Hematopoietic multipotent progenitor cell (in vitro differentiated cells): ENCODE measurements at regions not wholly inside any gene's neighbourhood (a gene's known extent, or its start where the extent isn't known, plus 50 kb on each side); places are given as distances from the start of the nearest gene placed in this dataset.

Experiments
- DNase-seq, 3 donors: peaks; one replicate each; pipeline ENCODE4 v3.0.0-alpha.2; 2011 to 2015; ENCODE audit warnings: low read depth in 2 of 3, low spot score in 2 of 3

DNA sequence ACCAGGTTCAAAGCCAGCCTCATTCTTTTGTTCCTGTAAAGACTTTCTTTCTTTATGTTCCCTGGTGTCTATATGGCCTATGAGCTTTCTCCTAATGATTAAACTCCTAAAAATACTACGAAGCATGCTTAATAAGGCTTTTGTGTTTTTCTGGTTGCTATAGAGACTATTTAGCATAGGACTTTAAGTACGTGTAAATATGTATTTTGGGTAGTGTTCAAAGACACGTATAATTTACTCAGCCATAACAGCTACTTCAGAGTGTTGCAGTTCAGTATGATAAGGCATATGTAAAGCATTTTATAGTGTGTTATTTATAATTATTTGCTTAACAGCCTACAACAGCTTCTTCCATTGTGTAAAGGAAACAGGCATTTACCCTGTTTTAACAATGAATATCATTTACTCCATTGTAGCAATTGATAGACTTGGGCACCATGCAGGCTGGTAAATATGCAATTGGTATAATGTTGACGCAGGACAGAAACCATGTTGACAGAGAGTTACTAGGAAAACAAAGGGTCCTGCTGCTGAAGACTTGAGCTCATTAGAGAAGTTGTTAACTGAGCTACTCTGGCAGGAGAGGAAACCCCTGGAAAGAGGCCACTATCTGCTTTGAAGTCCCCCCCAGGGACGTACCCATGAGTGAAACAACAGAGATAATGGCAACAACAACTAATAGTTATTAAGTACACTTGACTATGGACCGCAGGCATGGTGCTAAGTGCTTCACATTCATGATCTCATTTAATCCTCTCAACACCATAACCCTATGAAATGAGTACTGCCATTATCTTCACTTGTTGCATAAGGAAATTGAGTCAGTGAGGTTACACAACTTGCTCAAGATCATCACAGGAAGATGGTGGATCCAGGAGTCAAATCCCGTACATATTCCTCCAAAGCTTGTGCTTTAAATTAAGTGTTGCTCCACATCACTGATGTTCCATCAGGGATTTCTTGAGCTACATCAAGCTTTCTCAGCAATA, 342.2 kb upstream of the DYNLRB2 start:
- no peak for DNase-seq

DNA sequence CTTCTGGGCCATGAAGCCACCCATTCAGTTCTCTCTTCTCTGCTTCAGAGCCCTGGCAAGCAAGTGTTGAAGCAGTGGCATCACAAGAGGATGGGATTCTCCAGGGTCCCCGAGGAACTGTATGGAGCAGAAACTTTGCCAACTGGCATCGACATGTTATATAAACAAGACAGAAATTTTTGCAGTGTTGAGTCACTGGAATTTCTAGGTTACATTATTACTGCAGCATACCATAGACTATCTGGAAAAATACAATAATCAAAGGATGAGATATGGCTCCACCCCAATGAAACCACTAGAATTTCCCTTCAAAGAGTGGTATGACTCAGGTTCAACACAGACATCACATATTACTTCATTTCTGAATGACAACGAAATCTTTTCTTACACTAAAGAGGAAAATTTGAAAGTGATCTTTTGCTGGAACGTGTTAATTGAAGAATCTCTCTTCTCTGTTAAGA, 343.0 kb upstream of the DYNLRB2 start:
- DNase-seq, result no peak

DNA sequence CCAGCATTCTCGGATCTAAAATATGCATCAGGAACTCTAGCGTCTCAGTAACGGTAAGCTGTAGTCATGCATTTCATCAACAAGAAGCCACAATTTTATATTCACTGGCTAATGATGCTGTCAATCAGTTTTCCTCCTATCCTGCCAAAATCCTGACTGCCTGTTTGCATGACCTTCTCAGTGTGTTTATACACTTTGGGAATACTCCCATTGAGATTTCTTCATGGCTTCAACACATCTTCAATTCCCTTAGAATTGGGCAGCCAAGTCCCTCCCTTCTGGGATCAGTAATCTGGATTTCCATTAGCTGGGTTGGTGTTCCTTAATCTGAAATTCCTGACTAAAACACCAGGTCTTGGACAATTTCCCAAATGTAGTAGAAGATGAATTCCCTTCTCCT, 348.9 kb upstream of the DYNLRB2 start:
- no peak for DNase-seq

DNA sequence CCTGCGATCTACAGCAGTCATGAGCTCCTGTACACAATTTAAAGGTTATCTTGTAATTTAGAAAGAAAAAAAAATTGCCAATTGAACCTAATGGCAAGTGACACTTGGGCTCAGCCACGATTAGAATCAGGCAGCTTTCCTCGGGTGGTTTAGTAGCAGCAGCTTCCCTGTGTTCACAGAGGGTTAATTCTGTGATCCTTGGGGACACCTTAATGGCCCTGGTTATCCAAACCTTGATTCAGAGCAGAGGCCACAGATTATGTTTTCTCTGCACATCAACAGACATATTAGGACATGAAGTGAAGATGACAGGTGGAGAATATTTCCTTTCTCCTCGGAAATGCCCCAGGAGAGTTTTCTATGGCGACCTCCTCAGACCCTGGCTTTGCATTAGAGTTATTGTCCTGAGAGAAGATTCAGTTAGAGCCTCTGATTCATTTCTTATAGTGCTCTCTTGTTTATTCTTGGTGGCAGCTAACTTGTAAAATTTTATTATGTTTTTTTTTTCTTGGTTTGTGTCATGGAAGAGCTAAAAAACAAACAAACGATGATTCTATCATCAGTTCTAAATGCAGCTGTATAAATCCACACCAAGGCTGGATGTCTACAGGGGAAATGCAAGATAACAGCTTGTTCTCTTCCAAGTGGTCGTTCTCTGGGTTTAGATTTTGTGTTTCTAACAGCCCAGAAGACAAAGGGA, 351.2 kb upstream of the DYNLRB2 start:
- DNase-seq, result no peak

DNA sequence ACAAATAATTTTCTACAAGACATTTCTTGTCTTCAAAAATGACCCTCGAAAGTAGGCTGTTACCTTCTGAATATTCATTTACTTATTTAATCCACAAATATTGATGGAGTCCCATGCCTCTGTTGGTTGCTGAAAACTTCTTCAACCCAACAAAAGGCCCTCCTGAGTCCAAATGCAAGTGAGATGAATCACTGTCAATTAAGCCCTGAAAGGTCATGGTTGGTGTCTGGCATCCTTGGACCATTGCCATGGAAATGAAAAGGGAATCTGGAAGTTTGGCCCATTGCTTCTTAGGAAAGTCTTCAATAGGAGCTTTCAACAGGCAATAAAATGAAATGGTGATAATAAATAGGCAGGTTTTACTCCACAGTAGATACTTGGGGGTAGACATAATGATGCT, 364.7 kb upstream of the DYNLRB2 start:
- no peak for DNase-seq

DNA sequence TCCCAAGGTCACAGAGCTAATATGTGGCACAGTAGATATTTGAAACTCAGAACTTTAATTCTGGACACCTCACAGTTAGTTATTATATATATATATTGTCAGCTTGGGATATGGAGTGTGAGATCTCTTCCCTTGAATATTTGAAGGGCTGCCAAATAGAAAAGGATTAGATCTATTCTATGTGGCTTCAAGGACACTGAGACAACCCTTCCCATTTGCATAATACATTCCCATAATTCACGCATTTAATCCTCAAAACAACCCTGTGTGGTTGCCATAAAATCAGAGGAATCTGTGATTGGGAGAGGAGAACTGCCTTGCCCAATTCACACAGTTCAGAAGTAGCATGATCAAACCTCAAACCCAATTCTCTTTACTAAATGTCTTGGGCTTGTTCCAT, 365.8 kb upstream of the DYNLRB2 start:
- no peak for DNase-seq

DNA sequence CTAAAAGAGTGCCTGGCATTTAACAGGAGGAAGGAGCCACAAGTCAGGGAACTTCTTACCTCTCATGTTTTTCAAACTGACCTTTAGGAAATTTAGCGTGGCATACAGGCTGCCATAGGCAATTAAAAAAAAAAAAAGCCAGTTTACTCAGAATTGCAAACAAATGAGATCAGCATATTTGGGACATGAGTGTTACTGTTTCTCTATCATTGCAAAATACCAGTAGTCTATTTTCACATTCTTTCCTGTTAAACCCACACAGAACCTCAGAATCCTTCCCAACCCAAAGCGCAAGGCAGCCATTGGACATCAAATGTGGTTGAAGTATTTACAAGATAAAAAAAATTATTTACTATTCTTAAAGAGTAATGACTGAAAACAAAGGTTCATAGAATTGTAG, 366.4 kb upstream of the DYNLRB2 start:
- DNase-seq, result no peak

DNA sequence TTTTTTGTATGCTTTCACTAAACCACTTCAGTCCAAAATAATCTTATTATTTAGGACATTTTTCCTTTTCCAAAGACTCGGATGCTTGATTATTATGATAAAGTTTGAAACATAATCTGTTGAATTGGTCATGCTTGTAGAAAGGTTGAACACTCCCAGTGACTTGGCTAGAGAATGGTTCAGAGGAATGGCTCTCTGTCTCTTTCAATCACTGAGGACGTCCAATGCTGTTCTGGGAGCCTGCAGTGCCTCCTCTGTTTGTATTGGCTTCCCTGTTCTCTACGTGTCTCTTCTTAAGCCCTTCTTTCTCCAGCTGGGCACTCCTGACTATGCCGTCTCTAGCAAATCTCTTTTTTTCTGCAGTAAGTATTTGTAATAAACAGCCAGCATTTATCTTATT, 369.0 kb upstream of the DYNLRB2 start:
- no peak for DNase-seq

DNA sequence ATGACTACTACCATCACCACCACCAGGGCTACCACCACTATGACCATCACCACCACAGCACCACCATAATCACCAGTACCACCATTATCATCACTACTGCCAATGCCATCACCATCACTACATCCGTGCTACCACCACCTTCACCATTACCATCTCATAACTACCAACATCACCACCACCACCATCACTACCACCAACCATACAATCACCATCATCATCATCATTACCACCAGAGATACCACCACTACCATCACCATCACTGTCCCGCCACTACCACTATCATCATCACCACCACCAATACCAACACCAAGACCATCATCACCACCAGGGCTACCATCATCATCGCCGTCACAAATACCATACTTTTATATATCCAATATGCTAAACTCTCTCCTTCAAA, 369.6 kb upstream of the DYNLRB2 start:
- DNase-seq, result no peak

DNA sequence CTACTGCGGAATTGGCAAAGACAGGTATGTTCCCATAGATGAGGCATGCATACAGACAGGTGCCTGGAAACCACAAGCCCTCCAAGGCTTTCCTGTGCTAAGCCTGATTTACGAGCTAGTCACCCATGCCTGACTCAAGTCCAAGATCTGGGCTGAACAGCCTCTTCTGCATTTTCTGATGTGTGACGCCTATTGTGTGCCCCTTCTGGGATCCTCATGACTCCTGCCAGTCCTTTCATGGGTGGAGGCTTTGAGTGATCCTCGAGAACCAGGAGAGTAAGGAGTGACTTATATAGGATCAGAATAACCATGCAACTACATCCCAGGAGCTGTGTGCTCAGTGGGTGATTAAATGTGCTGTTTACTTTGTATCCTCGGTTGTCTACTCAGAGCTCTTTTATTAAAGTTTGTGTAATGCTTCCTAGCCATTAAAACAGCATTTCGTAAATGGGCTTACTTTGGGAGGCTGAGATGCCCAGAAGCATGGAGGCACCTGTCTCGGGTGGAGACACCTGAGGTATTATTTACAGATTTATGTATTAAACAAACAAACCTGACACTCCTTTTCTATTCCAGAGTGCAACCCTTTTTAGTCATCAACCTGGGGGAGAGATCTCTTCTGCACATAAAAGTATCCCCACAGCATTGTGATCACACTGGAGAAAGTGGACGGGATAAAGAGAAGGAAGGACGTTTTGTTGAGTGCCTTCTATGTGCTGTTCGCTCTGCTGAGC, 373.0 kb upstream of the DYNLRB2 start:
- peak in 2 of 3 donors; percentile 5 to 23 for DNase-seq

DNA sequence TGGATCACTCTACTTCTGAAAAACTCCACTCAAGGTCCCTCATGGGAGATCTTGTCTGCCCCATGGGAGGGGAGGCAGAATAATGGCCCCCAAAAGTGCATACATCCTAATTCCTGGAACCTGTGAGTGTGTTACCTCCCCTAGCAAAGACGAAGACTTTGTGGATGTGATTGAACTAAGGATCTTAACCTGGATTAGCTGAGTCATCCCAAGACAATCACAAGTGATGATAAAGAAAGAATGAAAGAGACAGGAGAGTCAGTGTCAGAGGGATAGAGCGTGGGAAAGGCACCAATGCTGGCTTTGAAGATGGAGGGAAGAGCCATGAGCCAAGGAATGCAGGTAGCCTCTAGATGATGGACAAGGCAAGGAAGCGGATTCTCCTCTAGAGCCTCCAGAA, 374.7 kb upstream of the DYNLRB2 start:
- no peak for DNase-seq

DNA sequence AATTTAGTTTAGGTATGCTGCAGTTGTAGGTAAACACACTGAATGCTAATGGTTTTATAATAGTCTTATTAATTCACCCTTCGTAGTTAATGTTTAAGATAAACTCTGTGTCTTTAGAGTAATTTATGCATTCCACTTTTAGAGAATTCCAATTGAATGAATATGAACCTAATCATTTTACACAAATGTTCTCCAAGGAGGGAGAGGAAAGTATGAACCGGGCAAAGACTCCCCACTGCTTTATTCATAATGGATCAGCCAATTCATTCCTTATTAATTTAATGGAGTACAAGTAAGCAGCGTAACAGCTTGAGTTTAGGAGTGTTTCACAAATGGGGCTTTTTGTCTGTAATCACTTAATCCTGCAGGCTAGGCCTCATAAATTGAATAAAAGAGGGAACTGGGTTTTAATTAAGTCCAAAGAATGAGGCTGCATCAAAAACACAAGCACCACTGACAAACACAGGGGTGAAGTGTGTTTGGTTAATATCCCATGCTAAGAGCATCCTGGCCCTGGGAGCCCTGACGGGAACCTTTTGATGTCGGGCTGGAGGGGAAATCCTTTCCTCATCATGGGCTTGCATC, 375.7 kb upstream of the DYNLRB2 start:
- DNase-seq, result no peak

DNA sequence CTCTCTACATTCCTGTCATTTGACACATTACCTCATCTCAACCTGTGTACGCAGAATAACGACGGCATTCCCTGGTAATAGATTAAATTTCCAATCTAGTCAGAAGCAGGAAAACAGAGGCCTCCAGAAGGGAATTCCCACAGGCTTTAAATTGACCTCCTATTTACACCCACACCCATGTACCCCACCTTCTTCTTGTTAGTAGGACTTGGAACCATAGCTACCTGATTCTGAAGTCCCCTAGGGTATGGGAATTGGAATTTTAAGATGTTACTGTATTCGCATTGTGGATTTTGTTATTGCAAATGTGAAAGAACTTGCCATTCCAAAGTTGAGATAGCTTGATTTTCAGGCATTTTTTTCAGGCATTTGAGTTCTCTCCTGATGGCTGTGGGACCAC, 377.5 kb upstream of the DYNLRB2 start:
- DNase-seq, result no peak

DNA sequence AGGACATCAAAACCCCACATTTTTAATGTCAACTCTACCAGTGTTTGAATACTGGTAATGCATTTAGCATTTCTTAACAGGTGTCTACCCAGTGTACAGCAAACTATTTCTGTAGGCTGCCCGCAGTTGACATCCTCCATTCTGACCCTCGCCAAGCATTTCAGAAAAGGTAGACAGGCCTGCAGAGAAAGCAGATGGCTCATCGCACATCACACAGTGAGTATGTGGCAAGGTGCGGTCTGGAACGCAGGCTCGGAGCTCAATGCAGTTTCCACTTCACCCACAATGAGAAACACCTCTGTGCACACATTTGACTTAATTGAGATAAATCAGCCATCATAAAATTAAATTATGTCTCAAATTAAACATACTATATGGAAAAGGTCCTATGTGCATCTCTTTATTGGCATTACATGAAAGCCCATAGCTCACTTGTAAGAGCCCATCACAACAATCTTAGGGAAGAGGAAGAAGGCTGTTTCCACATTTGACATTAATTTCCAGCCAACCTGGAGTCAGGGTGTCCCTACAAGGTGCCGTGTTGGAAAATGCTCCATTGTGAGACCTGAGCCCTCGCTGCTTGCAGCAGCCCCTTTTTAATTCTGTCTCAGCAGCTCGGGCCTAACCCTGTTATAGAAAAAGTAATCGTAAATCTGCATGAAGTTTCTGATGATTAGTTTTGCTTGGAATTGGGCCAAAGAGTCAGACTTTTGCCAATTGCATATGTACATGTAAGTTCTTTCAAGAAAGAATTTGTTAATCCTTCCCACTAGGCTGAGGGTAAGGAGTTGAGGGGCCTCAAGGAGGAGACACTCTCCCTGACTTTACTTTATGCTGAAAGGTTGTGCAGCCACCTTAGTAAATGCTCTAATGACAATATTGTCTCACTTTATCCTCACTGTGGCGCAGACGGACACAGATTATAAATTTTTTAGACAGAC, 378.7 kb upstream of the DYNLRB2 start:
- no peak for DNase-seq

DNA sequence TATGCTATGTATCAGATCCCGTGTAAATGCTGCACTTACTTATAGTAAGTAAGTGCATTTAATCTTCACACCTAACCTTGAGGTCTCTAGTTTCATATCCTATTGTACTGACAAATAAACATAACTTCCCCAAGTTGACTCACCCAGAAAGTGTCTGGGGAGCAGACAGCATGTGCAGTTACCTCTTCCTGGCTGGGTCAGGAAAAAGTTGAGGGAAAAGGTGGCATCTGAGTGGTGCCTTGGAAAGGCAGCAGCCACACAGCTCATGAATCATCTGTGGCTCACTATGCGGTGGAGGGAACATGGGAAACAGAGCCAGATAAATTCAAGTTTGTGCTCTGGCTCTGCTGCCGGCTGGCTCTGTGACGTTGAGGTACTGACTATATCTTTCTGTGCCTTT, 382.0 kb upstream of the DYNLRB2 start:
- DNase-seq, result no peak

DNA sequence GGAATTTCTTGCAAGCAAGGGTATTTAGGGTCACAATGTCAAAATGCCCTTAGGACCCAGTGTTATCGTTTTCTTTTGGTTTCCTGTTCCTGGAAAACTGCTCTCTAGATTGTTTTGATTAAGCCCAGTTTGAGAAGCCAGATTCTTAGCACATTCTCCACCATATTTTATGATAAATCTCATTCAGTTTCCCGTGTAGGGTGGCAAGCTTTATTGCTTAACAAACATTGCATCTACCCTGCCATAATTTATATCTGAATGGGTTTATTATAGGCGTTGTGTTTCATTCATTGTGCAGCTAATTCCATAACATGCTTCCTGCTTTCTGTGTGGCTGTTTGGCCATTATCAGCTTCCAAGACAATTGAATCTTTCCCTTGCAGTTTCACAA, 389.1 kb upstream of the DYNLRB2 start:
- no peak for DNase-seq

DNA sequence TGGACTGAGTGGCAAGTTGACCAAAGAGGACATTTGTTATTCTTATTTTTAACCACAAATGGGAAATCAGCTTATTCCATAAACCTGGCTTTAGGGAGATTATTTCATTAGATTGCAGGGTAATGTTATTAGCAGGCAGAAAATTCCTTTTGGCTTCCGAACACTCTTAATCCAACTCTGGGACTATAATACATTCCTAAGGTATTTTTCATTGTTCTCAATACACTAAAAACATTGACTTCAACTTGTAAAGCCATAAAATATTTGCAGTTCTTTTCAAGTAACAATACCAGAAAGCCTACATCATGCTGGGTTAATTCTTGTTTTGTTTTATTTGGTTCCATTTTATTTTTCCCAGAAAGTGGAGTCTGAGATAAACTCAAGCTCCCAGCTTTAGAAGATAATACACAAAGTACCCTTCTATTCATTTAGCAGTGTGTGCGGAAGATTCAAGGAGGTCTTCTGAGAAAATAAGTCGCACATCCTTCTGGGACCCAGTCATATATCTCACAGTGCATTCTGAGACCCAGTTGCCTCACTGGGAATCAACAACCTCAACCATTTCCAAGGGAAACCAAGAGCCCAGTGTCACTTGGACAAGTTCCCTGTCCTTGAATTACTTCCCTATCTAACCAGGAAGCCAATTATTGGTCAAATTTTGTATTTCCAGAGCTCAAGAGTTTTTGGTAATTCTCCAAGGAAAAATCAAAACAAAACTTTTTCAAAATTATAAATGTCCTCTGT, 389.6 kb upstream of the DYNLRB2 start:
- DNase-seq, result no peak

DNA sequence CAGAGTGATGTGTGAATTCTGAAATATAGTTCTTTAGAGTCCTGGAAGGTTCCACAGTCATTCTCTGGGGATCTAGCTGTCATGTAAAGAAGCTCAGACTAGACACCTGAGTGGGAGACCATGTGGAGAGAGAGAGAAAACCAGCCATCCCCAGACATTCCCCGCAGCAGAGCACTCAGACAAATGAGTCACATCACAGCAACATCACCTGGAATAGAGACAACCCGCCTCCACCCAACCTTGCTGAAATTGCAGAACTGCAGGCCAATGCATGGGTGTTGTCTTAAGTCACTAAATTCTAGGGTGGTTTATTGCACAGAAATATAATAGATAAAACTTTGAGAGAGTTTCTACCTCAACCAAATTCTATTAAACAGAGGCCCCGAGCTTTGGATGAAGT, 392.0 kb upstream of the DYNLRB2 start:
- no peak for DNase-seq

DNA sequence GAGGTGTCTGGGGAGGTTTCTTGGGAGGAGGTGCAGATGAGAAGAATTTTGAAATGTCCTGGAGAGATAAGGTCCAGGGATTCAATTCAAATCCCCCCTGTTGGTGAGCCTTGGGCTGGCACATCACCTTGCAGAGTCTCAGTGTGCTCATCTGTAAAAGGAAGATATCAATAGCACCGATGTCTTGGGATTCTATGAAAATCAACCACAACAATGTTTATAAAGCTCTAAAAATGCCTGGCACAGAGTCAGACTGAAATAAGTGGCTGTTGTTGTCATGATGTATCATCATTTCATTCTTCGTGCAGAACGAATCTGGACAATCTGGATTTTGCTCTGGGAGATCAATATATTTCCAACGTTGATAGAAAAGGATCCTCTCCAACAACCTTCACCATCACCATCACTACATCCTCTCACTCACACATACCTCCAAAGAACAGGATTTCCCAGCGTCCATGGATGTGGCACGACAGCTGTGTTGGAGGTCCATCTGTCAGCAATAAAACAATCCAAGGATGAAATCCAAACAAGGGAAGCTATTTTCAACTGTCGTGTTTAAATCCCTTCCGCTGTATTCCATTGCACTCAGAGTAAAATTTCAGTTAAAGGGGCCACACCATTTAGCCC, 393.7 kb upstream of the DYNLRB2 start:
- DNase-seq, result no peak
